GM21423 (cell line): ENCODE measurements at regions not wholly inside any gene's neighbourhood (a gene's known extent, or its start where the extent isn't known, plus 50 kb on each side); places are given as distances from the start of the nearest gene placed in this dataset.
"Not testable (repeated sequence)": the region's sequence is repeated elsewhere in the genome, so short reads cannot be mapped to it uniquely, and the experiment has no call there.

ENCODE experiments used
- ATAC-seq: cut with Tn5 transposase; IDR thresholded peaks from one replicate; pipeline ENCODE4 v1.9.1; 2021; ENCODE audit warnings: mild to moderate bottlenecking, moderate library complexity; ENCODE audit not compliant: unreplicated experiment

DNA sequence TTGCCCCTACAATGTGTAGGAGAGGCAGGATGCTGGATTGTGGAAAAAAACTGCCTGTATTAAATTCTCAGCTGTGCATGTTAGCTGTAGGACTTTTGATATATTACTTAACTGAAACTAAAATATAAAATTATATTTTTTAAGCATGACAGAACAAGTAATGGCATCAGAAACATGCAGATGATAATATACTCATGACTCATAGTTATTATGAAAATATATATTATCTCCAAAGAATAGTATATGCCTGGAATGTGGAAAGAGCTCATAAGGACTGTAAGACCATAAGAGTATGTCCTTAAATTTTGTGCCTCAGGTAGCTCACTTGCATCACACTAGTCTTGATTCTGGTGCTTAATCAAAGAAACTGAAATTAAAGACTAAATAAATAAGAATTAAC lies 1100.6 kb downstream of the TECRL start:
- no peak for ATAC-seq

DNA sequence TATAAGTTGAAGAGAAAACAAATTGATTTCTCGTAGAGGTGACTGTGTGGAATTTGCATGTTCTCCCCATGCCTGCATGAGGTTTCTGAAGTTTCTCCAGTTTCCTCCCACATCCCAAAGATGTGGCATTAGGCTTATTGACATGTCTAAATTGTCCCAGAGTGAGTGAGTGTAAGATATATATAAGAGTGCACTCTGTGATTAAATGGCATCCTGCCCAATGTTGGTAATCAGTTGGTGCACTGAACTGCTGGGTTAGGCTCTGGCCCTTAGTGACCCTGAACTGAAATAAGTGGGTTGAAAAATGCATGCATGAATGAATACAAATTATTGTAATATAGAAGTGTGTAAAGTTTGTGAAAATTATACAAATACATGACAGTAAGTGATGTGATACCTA lies 1106.5 kb downstream of the TECRL start:
- ATAC-seq = no peak

DNA sequence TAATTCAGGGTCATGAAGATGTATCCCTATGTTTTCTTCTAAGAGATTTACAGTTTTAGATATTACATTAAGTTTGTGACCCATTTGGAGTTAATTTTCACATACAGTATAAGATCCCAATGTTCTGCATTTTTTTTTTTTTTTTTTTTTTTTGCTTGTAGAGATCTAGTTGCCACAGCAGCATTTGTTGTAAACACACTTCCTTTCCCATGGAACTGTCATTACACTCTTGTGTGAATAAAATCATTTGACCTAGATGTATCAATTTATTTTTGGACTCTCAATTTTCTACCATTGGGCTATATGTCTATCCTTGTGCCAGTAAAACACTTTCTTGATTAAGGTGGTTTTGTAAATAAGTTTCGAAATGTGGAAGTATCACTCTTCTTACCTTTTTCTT lies 1107.2 kb downstream of the TECRL start:
- no peak for ATAC-seq

DNA sequence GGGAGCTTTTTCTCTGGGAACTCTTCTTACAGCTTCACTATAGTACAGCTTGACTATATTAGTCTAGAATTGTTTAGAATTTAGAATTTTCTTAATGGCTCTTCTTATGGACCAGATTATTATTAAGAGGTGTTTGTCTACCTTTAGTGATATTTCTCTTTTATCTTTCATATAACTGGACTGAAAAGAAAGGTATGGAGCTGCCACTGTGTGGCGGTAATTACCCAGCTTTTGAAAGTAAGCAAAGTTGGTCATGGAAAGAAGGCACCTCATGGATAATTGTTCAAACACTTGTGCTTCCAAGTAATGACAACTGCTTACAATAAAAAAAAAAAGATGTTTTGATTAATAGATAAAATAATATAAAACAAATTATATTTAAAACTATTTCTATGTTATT lies 1112.5 kb downstream of the TECRL start:
- ATAC-seq = no peak

DNA sequence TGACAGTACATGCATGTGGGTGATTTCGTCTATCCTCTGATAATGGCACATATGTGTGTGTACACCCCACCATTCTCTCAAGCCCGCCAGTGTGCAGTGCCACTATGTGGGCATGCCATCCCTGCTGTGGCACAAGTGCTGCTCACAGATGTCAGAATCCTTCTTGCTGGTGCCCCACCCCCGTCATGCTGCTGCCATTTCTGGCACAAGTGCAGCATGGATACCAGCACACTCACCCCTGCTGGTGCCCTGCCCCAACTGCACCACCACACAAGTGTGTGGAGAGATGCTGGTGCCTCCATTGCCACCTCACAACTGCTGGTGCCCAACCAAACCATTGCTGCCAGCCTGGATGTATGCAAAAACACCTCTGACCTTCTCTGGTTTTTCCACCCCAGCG lies 1133.8 kb downstream of the TECRL start:
- ATAC-seq = no peak

DNA sequence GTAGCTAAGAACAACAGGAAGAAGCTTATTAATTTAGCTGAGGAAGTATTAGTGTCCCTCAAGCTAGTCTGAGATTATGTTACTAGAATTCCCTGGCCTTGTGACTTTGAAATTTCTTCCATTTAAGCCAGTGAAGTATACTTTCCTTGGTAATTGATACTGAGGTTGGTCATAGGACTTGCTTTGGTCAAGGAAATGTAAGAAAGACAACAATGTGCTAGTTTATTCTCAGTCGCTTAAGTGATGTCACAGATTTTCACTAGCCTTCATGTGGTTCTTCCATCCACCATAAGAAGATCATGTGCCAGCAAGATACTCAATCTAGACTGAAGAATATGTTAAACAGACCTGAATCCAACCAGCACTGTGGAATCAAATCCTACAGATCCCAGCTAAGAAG lies 1140.1 kb downstream of the TECRL start:
- no peak for ATAC-seq

DNA sequence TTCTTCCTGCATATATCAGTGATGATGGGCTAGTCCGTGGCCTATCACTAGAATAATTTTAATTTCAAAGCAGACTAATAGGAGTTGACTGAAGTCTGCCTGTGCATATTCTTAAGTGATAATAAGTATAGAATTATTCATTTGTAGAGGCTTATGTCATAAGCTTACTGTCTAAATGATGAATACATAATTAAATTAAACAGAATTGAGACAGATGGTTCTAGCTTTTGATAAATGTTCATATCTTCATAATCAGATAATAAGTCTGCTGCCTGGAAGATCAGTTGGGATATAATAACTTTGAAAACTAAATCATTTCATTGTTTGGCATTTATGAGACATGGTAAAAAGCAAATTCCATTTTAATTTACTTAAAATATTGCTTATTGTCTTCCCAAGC lies 1175.6 kb downstream of the TECRL start:
- no peak for ATAC-seq

DNA sequence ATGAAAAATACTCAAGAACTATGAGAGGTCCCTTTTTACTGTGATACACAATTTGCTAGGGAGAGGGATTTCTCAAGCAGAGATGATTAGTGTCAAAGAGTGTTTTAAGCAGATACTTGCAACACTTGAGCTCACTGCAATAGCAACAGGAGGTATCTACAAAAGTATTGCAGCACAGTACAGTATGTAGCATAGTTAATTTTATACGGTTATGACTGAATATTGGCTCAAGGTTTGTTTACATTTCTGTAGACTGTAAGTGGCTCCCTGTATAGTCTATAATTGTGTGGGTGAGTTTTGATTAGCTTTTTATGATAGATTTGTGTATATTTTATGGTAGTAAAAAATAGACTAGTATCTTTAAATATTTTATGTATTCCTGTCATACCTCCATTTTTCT lies 1177.2 kb downstream of the TECRL start:
- ATAC-seq = no peak

DNA sequence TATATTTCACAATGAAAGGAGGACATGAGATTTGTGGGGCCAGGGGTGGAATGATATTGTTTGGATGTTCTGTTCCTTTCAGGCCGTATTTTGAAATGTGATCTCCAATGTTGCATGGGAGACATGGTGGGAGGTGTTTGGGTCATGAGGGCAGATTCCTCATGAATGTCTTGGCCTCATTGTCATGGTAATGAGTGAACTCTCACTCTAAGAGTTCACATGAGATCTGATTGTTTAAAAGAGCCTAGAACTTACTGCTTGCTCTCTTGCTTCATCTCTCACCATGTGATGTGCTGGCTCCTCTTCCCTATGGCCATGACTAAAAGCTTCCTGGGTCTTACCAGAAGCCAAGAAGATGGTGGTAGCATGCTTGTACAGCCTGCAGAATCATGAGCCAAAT lies 1183.0 kb downstream of the TECRL start:
- ATAC-seq = no peak

DNA sequence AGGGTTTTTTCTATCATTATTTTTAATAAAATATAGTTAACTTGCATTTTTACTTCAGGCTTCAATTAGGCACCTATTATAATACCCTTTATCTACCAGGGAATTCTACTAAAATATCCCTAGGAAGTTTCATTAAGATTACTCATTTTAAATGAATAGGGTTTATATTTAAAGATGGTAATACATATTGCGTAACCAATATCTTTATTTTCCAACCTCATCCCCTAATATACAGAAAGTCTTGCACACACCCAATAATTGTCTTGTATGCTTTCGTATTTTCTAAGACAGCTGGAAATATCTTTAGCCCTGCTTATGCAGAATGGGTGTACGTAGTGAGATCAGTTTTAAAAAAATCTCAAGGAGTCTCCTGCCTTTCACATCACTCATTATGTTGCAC lies 1186.8 kb downstream of the TECRL start:
- ATAC-seq = no peak

DNA sequence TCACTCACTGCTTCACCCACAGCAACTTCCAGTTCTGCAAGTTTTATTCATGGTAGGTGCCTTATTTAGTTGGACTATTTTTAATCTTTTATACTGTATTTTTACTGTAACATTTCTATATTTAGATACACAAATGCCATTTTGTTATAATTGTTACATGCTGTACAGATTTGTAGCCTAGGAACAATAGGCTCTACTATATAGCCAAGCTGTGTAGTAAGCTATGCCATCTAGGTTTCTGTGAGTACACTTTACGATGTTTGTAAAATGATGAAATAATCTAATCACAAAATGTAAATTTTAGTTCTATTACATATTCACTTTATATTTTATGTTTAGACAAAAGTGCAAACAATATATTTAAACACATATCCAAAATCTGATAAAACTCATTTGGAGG lies 1187.8 kb downstream of the TECRL start:
- no peak for ATAC-seq

DNA sequence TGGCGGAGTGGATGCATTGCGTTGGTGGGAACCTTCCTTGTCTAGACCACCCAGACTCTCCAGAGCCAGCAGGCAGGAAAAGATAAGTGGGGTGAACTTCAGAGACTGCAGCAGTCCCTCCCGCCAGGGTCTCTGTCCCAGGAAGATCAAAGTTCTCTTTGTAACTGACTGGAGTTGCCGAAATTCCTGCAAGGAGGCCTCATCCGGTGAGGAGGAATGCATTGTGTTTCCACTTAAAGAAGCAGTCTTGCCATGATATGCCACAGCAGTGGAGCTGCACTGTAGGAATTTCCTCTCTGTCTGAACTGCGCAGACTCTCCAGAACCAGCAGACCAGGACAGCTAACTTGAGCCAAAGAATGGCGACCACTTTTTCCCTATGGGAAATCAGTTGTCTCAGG lies 1190.4 kb downstream of the TECRL start:
- no peak for ATAC-seq

DNA sequence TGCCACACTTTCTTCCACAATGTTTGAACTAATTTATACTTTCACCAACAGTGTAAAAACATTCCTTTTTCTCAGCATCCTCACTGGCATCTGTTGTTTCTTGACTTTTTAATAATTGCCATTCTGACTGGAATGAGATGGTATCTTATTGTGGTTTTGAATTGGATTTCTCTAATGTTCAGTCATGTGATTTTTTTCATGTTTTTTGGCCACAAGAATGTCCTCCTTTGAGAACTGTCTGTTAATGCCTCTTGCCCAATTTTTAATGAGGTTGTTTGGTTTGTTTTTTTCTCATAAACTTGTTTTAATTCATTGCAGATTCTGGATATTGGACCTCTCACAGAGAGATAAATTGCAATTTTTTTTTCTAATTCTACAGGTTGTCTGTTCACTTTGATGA lies 1195.2 kb downstream of the TECRL start:
- ATAC-seq = no peak

DNA sequence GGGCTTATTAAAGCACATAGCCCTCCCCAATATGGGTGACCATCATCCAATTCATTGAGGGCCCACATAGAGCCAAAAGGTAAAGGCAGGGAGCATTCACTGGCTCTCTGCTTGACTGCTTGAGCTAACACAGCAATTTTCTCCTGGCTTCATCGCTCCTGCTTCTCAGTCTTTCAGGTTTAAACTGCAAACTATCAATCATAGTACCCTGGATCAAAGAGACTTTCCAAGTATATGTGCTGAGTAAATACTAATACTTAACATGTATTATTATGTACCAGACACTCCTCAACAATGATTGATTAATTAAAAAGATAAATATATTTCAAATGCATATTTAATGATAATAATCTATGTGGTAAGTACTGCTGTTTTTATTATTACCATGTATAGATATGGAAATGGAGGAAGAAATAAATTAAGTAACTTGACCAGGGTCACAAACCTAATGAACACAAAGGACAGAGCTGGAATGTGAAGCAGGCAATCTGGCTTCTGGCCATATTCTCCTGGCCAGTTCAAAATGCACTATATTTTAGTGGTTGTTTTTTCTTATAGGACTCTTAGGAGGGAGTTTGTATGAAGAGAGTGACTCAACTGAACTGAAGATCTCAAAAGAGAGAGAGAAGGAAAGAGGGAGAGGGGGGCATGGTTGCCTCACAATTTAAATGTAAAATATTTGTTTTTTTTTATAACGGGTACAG lies 1197.3 kb downstream of the TECRL start:
- no peak for ATAC-seq

DNA sequence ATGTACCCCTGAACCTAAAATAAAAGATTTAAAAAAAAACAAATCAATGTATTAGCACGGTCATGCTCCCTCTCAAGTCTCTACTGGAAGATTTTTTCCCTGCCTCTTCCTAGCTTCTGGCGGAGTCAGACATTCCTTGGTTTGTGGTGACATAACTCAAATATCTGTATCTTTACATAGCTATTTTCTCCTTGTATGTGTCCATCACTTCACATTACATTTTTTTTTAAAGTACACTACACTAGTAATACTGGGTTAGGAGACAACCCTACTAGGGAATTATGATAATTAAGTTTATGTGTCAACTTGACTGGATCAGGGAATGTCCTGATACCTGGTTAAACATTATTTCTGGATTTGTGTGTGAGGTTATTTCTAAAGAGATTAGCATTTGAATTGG lies 1197.9 kb downstream of the TECRL start:
- no peak for ATAC-seq

DNA sequence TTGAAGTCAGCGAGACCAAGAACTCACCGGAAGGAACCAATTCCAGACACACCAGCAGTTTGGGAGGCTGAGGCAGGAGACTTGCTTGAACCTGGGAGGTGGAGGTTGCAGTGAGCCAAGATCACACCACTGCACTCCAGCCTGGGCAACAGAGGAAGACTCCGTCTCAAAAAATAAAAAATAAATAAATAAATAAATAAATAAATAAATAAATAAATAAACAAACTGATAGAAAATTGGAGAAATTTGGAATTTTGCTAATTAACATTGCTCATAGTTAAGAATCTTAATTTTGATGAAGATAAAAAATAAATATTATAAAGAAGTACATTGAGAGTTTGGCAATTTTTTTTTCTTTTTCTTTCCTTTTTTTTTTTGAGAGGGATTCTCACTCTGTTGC lies 1216.2 kb downstream of the TECRL start:
- not testable (repeated sequence) for ATAC-seq

DNA sequence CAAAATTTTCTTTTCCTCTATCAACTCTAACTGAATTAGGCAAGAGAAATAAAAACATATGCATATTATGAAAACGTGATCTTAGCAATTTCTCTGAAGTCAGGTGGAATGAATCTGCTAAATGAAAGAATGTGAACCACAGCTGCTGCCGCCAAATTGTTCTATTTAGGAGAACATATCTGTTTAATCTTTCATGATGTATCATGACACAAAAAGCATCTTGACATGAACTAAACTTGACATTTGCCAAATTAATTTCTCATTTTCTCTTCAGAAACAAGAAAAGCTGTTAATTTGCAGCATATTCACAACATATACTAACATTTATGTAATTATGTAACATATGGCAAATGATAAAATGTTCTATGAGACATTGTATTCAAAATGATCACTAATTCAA lies 1237.9 kb downstream of the TECRL start:
- ATAC-seq = no peak

DNA sequence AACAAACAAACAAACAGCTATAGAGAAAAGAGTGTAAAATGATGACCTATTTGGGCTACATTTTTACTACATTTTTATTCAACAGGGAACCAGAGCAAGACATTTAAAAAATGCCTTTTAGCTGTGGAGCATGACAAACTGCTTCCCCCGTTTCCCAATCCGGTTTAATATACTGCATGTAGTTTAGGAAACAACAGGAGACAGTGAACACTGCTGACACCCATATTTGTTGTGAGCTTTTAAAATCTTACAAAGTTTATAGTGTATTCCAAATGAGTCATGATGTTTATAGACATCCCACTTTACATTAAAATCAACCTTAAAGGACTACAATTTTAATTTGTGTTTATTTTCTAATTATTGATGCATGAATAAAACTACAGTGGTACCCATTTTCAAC lies 1238.3 kb downstream of the TECRL start:
- ATAC-seq = no peak

DNA sequence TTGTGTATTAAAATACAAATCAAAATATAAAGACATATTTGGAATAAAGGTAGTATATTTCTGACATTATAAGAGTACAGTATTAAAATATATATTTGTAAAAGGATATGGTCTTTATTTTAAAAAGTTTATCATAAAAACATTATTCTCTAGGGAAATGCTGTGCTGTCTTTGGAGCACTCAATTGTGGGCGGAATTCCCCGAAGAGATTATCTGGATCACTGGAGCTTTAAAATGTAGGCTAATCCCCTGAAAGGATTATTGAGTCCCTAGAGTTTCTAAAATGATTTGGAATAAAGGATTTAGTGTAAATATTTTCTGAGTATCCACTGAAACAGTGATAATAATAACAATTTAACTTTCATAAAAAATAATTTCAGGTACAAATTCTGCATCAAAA lies 1239.4 kb downstream of the TECRL start:
- no peak for ATAC-seq

DNA sequence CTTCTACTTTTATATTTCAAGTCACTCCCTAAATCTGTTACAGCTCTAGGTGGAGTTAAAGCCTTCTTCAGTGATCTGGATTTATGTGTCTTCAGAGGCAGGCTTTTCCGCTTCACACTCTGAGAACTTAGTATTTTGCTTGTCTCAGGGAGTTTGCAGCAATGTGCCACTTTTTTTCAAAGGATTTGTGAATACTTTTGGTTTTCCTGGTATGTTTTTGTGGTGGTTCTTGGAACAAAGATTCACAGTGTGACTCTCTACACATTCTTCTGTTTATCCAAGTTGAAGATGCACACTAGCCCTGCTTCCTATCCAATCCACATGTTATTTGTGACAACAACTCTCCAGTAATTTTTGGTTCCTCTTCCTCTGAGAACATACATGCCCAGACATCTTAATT lies 1253.7 kb downstream of the TECRL start:
- no peak for ATAC-seq

DNA sequence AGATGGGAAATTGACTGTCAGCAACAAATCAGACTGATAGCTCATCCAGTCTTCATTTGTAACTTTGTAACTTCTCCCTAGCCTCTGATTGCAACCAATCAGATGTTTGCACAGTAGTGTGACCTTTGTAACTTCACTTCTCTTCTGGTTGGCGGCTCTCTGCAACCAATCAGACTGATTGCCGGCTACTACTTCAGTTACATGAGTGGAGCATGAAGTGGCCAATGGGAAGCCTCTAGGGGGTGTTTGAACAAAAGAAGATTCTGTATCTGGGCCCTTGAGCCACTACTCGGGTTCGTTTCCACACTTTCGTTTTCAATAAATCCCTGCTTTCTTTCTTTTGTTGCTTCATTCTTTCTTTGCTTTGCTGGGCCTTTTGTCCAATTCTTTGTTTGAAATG lies 1285.8 kb downstream of the TECRL start:
- ATAC-seq = no peak

DNA sequence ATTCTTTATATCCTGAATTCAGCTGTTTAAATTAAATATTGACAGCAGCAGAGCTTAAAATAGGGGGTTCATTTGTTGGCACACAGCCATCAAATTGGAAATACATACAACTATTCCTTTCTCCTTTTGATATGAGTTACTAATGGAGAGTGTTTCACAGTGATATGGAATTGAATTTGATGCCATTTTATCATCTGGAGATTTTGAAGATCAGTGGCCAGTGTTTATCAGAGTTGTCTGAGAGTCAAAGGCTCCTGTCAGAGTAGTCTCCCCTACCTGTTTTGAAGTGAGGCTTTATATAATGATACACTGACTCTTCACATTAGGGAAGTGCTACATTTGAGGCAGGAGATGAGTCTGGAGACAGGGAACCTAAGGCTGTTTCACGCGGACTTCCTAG lies 1286.3 kb downstream of the TECRL start:
- ATAC-seq = no peak

DNA sequence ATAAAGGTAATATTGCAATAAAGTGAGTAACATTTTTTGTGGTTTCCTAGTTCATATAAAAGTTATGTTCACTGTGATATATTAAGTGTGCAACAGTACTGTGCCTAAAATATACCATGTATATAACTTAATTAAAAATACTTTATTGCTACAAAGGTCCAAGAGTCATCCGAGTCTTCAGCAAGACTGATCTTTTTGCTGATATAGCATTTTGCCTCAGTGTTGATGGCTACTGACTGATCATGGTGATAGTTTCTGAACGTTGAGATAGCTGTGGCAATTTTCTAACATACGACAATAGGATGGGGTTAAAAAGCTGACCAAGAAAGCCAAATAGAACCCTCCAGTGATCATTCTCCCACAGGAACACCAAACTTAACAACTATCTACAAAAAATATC lies 1302.7 kb downstream of the TECRL start:
- ATAC-seq = no peak

DNA sequence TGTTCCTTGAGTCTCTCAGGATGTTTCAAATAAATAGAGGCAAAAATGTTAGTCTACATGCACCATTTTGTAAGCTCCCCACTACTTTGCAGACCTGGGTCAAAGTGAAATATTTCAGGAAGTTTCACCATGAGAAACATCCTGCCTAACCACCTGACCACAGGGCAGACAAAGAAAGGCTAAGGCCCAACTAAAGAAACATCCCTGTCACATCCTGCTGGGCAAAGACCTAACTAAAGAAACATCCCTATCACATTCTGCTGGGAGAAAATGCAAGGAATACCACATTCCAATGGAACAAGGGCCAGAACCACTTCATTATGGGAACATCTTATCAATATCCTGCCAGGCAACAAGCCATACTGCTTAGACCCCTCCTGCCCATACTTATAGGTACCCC lies 1303.4 kb downstream of the TECRL start:
- ATAC-seq = no peak
